ENCODE measurements at regions not wholly inside any gene's neighbourhood (a gene's known extent, or its start where the extent isn't known, plus 50 kb on each side); places are given as distances from the start of the nearest gene placed in this dataset.

GRCh38 chr1:228979774-228980173 is 244.5 kb downstream of the RHOU start:
- H3K4me3 ChIP-seq: no peak overlapping the region
- intact Hi-C loops (cut with DNase I, micrococcal nuclease): loop anchor here in 1 of 2 donors (10.0 kb wide), 1 partner anchor 245 kb away; the partner anchor contains the start of gene RHOU
- DNase-seq: no peak
- no peaks in the 10 kb centered on the region for H3K36me3 ChIP-seq (ENCODE audit: low read depth)
- no peak for ATAC-seq
- no peaks in the 10 kb centered on the region for H3K4me1 ChIP-seq (ENCODE audit: low read depth)
- H3K9me3 ChIP-seq: no peaks in the 10 kb centered on the region
- TF ChIP-seq, protein P1, sequence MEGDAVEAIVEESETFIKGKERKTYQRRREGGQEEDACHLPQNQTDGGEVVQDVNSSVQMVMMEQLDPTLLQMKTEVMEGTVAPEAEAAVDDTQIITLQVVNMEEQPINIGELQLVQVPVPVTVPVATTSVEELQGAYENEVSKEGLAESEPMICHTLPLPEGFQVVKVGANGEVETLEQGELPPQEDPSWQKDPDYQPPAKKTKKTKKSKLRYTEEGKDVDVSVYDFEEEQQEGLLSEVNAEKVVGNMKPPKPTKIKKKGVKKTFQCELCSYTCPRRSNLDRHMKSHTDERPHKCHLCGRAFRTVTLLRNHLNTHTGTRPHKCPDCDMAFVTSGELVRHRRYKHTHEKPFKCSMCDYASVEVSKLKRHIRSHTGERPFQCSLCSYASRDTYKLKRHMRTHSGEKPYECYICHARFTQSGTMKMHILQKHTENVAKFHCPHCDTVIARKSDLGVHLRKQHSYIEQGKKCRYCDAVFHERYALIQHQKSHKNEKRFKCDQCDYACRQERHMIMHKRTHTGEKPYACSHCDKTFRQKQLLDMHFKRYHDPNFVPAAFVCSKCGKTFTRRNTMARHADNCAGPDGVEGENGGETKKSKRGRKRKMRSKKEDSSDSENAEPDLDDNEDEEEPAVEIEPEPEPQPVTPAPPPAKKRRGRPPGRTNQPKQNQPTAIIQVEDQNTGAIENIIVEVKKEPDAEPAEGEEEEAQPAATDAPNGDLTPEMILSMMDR (IDR thresholded peaks at IDR 0.05): no peak

DNA sequence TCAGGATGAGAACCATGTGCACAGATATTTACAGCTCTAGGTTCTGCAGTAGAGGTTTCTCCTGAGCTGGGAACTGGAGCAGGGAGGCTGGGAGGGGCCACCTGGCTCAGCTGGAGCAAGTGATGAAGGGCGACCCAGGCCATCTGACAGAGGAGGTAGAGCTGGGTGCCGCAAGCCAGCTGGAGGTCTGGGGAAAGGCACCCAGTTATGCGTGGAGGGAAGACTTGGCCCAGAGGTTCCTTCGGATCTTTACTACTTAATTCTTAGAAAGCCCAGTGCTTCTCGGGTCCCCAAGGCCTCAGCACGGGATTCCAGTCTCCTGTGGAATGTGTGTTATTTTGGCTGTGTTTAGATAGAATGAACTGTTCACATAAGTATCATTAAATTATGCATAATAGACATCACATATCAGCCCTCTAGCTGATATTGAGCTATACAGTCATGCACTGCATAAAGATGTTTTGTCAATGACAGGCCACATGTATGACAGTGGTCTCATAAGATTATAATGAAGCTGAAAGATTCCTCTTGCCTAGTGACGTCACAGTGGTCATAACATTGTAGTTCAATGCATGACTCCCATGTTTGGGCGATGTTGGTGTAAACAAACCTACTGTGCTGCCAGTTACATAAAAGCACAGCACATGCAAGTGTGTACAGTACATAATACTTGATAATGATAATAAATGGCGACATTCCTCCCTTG is 245.1 kb downstream of the RHOU start:
- Histone ChIP-seq H3K4me3 (no peak overlapping the region), H3K36me3 (ENCODE audit: low read depth) (no peaks in the 10 kb centered on the region), H3K9me3 (no peaks in the 10 kb centered on the region), H3K4me1 (ENCODE audit: low read depth) (no peaks in the 10 kb centered on the region)
- intact Hi-C loops (cut with DNase I, micrococcal nuclease): loop anchor here in 1 of 2 donors (10.0 kb wide), 1 partner anchor 246 kb away; the partner anchor contains the start of gene RHOU
- ATAC-seq (no peak), DNase-seq (no peak)
- TF ChIP-seq, protein P1 (IDR thresholded peaks at IDR 0.05): no peak

DNA sequence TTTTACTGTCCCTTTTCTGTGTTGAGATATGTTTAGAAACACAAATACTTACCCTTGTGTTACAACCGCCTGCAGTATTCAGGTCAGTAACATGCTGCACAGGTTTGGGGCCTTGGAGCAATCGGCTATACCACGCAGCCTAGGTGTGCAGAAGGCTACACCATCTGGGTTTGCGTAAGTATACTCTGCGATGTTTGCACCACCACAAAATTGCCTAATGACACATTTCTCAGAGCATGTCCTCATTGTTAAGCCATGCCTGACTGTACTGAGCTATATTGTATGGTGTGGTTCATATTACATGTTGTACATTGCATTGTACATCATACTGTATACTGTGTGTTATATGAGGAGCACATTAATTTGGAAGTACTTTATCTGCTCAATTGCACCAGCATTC is 247.4 kb downstream of the RHOU start:
- DNase-seq: no peak
- Histone ChIP-seq H3K9me3 (no peaks in the 10 kb centered on the region), H3K4me1 (ENCODE audit: low read depth) (no peaks in the 10 kb centered on the region), H3K36me3 (ENCODE audit: low read depth) (no peaks in the 10 kb centered on the region), H3K4me3 (no peak overlapping the region)
- ATAC-seq: no peak
- TF ChIP-seq, protein P1 (IDR thresholded peaks at IDR 0.05): no peak
- intact Hi-C loops (cut with DNase I, micrococcal nuclease): loop anchor here in 1 of 2 donors (10.0 kb wide), 1 partner anchor 248 kb away; the partner anchor contains the start of gene RHOU

DNA sequence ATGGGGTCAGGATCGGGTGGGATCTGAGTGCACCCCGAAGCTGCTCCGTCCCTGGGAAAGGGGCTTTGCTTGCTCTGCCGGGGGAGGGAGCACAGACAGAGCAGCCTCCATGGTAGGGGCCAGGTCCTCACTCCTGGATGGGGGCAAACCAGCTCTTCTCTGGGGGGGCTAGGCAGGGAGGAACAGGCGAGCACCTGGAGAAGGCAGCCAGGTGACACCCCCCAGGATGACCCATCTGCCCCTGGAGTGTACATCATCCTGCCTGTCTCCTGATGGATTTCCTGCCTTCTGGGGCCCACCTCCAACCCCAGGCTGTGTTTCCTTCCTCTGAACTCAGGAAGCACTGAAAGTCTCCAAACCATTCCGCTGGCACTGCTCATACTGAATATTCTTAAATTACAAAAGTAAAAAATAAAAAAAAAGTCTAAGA is 248.0 kb downstream of the RHOU start:
- no peaks in the 10 kb centered on the region for H3K4me1 ChIP-seq (ENCODE audit: low read depth)
- H3K36me3 ChIP-seq (ENCODE audit: low read depth): no peaks in the 10 kb centered on the region
- no peaks in the 10 kb centered on the region for H3K9me3 ChIP-seq
- DNase-seq: no peak
- intact Hi-C loops (cut with DNase I, micrococcal nuclease): loop anchor here in 1 of 2 donors (10.0 kb wide), 1 partner anchor 248 kb away; the partner anchor contains the start of gene RHOU
- TF ChIP-seq, protein P1 (IDR thresholded peaks at IDR 0.05): no peak
- no peak for ATAC-seq
- no peak overlapping the region for H3K4me3 ChIP-seq

GRCh38 chr1:228983661-228984060 is 248.4 kb downstream of the RHOU start:
- Histone ChIP-seq H3K4me3 (no peak overlapping the region), H3K9me3 (no peaks in the 10 kb centered on the region), H3K4me1 (ENCODE audit: low read depth) (no peaks in the 10 kb centered on the region), H3K36me3 (ENCODE audit: low read depth) (no peaks in the 10 kb centered on the region)
- TF ChIP-seq, protein P1 (IDR thresholded peaks at IDR 0.05): no peak
- intact Hi-C loops (cut with DNase I, micrococcal nuclease): loop anchor here in 1 of 2 donors (10.0 kb wide), 1 partner anchor 249 kb away; the partner anchor contains the start of gene RHOU
- no peak for ATAC-seq
- DNase-seq: no peak

Data from mucosa of descending colon (tissue), 3 donors.